NCI-H1105 treated with DMSO at 0.1 percent for 48 hours (cell line): ENCODE measurements at regions not wholly inside any gene's neighbourhood (a gene's known extent, or its start where the extent isn't known, plus 50 kb on each side); places are given as distances from the start of the nearest gene placed in this dataset.
"Not testable (repeated sequence)": the region's sequence is repeated elsewhere in the genome, so short reads cannot be mapped to it uniquely, and the experiment has no call there.

Experiments
- DNase-seq: peaks from one replicate; lab custom pipeline; 2025; lab: John Stamatoyannopoulos, UW

DNA sequence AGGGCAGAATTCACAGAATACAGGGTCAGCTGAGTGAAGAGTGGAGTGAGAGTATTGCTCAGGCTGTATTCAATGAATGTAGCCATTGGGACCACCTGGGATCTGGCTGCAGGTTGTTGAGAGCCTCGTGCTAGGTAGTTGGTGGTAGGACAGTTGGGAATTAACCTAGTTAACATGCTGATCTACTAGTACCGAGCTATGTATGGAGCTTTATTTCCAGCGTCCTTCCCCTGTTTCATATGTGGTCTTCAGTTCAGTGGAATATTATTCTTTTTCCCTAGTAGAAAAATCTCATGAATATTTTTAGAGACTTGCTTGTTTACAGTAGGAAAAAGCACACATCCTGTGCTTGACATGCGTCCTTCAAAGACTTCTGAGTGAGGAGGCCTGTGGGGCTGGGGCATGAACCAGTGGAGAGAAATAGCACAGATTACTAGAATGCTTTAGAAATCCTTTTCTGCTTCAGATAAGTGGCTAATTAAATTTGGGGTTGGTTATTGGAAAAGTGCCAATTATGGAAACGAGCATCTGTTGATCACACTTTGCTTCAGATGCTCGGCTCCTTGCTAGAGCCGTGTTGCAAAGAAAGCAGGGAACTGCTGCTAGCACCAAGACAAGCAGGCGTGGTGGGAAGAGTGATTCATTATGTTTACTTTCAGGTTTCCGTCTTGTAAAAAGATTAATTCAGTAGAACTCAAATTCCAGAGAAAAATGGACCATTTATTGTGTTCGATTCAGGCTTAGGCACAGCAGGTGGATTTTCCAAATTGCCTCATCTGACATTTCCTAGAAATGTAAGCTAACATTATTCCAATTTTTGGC, 53.6 kb downstream of the ARF6 start:
- DNase-seq = peak; percentile 96

DNA sequence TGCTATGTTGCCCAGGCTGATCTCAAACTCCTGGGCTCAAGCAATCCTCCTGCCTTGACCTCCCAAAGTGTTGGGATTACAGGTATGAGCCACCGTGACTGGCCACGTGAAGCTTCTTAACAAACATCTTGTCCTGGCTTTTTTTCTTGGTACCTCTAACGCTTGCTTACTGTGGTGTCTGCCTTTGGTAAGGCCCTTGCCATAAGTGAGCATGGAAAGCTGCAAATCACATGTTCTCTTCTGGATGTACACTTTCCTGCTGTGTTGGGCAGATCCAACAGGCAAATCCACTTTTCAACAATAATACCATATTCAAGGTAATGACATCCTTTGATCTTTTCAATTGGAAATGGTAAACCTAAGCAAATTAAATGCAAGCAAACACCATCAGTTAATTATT, 54.6 kb downstream of the ARF6 start:
- DNase-seq = peak; percentile 83

DNA sequence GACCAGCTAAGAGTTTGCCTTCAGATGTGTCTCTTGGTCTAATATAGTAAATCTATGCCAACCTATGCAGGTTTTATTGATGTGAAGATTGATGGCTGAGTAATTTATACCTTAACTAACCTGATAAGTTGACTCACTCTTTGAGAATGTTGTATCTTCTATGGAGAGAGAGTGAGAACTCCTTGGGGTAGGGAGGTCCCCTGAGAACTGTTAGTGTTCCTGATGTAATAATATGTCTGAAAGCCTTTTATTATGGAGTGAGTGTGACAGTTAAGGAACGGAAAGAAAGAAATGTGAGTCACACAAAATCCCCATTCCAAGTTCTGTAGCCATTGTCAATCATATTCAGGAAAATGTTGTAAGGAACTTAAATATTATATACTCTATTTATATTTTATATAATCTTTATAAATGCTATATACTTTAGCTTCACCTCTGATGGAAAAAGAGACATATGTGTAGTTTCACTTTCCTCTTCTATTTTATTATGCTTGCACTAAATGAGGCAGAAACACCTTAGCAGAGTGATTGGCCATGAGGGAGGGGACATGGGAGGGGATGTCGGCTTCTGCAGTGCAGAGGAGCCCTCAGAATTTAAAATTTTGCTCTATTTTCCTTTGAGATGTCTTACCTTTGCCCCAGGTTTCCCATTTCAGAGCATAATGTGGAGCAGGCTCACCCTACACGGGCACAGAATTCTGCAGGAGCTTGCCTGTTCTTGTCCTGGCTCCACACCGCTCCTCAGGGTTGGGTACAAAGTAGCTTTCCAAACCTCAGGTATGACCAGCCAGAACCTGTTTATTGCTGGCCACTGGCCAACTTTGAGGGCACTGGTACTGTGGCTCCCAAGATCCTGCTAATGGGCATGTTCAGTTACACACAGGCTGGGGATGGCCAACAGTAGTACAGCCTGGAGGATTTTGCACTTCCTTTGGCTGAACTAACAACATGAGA, 57.7 kb downstream of the ARF6 start:
- peak; percentile 98 for DNase-seq

DNA sequence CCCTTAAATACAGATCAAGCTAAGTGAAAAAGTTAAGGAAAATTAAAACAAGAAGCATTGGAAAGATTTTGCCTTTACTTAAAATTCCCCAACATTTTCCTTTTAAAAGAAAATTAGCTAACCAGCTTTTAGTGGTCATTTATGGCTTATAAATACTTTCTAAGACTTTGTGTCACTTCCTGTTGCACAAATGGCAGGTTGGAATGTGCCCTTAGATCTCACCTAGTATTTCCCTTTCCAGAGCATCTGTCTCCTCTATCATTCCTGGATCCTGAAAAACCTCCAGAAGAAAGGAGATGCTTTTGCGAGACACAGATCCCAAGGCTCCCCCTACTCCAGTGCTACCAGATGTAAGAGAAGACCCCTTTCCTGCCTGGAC, 58.3 kb downstream of the ARF6 start:
- no peak for DNase-seq

DNA sequence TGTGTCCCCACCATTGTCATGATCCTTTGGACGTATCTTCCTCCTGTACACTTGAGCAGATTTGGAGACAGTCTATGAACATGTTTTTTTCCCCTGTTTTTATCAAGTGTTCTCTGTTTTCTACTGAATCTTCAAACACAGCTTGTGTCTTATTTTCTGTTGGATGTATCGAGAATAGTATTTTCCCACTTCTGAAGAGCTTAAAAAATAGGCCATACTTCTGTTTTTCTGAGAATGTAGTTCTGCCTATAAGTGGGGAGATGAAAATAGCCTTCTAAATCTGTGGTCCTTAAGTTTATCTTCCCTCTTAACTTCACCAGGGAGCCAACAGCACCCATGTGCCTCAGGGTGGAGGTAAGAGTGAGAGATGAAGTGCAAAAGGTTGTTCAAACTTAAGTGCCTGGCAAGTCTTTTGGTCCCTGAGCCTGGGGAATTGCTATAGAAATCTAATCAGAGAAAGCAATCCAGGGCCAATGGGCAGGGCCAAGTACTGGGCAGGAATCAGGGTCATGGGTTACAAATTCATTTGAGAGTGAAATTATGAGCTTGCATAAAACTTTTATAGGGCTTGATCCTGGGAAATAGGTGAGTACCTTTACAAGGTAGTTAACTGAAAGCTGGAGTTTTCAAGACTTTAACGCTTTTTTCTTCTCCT, 58.9 kb downstream of the ARF6 start:
- no peak for DNase-seq

DNA sequence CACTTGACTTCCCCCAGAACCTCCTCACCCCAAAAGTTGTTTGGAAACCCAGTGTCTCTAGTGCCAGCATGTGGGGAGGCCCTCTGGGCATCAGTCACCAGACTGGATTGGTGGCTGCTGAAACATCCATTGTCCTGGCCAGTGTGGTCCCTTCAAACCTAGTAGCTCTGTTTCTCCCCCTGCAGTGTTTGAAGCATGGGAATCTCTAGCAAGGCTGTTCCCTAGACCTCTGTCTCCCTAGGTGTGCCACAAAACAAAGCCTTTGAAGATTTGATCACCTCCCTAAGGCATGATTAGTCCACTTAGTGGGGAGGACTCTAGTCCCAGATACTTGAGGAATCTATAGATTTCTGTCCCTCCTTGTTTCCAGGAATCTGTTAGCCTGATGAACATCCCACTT, 60.3 kb downstream of the ARF6 start:
- DNase-seq = no peak

DNA sequence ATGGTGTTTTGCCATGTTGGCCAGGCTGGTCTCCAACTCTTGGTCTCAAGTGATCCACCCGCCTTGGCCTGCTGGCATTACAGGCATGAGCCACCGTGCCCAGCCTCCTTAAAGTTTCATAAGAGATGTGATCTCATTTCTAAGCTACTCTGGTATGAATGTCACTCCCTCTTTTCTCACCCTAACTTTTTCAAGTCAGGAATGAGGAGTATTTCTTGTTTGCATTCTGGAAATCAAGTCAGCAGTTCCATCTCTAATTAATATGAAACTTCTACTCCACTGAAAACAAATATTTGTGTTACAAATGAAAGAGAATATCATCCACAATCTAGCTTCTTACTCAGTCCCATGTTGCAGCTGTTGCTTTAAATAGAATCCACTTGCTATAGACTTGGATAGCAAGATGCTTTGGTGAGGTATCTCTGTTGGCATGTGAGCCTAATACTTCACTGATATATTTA, 61.3 kb downstream of the ARF6 start:
- DNase-seq = no peak

DNA sequence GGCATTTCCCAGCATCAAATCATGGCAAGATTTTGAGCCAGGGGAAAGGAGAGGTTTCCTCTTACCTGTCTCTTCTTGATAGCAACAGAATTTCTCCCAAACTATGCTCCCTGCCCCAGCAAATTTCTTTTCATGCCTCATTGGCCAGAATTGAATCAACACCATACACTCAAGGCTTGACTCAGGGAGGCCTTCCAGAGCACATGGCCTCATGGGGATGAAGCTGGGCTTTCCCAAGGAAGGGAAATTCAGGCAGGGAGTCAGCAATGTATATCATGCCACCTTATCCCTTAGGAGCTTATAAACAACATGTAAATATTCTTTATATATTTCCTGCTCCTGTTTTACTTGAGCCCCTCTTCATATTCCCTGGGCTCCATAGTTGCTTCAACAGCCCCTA, 62.1 kb downstream of the ARF6 start:
- no peak for DNase-seq

DNA sequence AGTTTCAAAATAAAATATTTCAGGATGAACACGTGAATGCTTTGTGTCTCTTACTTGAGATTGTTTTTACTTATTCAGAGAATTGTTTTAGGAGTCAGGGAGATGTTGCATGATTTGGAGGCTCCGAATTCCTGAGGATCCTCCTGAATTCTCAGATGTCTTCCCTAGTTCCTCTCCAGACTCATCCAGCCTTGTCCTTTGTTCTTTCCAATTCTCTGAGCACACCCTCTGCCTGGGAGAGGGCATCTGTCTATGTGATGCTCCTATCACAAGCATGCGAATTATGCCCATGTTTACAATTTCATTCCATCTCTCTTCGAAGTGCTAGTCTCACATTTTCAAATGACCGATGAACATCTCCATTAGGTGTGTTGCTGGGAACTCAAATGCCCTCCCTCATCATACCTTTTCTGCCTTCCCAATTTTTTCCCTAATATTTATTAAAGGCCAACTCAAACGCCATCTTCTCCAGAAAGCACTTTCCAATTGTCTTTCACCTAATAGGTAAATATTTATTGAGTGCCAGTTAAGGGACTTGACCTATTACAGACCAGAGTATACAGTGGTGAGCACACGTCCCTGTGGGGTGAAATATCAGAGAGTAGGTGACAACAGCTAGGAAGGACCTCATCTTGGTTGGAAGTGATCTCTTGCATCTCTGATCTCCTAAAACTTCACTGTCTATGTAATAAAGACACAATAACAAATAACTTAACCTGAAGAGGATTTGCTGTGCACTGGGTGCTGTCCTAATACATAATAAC, 64.4 kb downstream of the ARF6 start:
- no peak for DNase-seq

DNA sequence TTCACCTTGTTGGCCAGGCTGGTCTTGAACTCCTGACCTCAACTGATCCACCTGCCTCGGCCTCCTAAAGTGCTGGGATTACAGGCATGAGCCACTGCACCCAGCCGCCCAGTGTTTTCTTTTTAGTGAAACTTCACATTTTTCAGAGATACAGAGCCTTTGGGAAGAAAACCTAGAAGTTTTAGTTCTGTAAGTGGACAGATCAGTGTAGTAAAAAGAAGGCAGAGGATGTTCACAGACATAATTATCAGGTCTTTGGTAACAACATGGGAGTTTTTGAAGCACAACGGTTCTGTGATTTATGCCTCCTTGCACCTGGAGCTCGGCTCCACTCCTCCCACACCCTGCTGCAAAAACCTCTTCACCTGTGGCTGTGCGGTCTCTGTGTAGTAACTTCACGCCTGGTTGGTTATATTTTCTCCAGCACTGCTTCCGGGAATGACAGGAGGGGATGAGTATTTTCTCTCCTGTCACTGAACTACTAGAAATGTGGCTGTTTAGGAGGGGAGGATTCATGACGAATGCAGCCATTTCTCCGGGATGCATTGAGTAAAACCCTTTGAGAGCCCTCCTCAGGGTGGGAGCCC, 67.0 kb downstream of the ARF6 start:
- DNase-seq = peak; percentile 88

DNA sequence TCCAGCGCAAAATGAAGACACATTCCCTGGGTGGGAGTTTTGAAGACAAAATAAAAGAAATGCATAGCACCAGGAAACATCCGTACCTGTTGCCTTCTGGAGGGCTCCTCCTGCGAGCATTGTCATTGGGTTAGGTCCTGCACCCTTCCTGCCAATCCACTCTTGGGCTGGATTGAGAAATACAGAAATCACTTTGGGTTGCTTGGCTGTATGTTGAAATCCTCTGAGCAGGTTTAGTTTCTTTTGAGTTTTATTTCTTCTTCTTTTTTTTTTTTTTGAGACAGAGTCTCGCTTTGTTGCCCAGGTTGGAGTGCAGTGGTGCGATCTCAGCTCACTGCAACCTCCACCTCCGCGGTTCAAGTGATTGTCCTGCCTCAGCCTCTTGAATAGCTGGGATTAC, 67.6 kb downstream of the ARF6 start:
- DNase-seq = no peak

DNA sequence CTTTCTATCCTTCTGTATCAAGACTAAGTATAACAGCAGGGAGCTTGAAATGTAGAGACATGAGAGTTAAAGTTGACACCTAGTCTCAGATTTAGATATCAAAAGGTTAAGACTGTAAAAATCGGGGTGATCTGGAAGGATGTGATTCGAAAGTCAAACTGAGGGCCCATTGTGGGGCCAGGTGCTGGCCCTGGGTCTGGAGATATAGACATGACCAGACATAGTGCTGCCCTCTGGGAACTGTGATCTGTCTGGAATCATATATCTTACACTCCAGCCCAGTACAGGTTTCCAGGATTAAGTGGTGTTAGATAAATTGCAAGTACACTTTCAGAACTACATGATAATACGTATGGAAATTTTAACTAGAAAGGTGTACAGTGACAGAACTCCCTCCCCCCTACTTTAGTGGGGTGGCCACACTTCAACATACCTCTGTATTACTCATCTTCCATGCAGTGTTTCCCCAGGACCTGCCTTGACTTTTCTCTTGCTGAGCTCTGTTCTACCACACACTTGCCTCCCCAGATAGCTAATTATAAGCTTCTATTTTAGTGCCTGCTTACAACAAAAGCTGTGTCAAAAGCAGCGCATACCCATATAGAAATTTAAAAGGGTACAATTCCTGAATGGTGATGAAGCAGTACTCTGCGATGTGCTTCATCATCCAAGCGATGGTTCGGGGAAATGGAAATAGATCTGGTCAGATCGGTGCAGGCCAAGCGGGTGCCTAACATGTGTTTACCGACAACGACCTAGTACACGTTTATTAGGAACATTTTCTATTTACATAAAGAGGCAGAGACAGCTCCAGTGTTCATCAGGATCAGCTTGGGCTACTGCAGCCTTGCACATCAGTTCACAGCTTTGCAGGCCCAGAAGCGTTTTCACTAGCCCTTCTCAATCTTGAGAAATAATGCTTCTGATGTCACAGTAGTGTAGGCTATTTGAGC, 68.7 kb downstream of the ARF6 start:
- no peak for DNase-seq

DNA sequence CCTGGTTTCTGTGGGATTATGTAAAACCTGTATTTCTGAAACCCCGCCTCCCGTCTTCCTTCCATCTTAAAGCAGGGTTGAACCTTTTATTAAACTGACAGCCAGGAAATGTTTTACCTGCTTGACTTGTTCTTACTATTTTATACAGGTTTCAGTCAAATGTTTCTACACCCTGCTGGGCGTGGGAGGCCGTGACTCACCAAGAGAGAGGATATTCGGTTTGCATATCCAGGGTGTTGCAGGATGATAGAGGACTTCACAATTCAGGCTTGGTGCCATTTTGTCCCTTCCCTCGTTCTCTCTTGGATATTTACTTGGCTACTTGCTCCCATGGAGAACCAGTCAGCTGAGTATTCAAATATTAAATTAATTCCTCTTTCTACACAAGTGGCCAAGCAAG, 69.7 kb downstream of the ARF6 start:
- DNase-seq = no peak

DNA sequence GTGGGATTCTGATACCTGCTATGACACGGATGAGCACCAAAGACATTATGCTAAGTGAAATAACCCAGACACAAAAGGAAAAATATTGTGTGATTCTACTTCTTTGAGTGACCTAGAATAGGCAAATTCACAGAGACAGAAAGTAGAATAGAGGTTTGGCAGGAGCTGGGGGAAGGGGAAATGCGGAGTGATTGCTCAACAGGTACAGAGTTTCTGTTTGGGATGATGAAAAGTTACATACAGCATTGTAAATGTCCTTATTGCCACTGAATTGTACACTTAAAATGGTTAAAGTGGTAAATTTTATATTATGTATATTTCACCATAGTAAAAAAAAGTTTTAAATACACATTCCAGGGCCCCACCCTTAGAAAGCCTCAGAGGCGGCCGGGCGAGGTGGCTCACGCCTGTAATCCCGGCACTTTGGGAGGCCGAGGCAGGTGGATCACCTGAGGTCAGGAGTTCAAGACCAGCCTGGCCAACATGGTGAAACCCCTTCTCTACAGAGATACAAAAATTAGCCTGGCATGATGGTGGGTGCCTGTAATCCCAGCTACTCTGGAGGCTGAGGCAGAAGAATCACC, 72.3 kb downstream of the ARF6 start:
- DNase-seq = not testable (repeated sequence)

DNA sequence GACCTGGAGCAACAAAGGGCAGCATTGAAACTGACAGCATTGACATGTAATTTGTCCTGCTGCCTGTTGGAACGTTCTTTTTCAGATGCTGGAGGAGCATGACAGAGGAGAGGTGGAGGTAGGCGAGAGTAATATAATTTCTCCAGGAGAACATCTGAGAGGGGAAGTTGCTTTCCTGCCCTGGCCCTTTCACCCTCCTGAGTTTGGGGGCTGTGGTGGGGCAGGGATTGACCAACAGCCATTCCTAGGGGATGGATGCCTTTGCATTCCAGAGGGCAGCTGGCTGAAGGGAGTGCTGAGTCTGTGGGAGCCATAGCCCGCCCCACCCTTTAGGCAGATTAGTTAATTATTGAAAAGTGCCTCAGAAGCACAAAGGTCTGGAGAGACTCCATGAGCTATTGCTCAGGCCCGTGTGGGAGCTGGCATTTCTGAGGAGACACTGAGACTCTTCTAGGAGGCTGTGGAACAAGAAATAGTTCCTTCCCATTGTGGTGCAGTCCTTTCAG, 73.5 kb downstream of the ARF6 start:
- DNase-seq = no peak

DNA sequence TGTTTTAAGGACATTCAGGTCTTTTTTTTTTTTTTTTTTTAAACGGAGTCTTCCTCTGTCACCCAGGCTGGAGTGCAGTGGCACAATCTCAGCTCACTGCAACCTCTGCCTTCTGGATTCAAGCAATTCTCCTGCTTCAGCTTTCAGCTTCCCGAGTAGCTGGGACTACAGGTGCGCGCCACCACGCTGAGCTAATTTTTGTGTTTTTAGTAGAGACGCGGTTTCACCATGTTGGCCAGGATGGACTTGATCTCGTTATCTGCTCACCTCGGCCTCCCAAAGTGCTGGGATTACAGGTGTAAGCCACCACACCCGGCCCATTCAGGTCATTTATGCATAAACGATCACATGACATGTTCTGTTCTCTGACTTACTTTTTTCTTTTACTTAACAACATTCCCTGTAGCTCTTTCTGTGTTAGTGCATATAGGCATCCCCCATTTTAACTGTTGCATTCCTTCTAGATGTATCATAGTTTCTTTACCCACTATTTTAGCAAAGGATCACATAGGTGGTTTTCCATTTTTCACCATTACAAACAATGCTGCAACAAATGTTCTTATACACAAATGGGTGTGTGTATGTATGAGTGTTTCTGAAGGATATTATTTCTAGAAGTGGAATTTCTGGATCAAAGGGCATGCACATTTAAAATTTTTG, 74.2 kb downstream of the ARF6 start:
- no peak for DNase-seq

DNA sequence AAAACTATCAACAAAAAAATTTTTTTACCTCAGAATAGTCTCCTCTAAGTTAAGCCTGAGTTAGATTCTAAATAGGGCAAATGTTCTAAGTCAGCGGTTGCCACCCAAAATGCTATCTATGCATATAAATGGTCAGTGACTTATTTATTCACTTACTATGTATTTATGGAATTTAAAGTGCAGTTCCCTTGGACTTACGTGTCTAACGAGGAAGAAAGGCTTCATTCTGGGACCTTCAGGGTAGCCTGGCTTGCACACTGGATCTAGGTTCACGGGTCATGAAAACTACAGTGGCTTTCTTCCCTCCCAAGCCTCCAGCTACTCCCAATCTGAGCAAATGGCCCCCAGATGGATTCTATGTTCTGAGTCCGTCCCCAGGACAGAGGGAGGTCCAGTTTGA, 77.1 kb downstream of the ARF6 start:
- no peak for DNase-seq

DNA sequence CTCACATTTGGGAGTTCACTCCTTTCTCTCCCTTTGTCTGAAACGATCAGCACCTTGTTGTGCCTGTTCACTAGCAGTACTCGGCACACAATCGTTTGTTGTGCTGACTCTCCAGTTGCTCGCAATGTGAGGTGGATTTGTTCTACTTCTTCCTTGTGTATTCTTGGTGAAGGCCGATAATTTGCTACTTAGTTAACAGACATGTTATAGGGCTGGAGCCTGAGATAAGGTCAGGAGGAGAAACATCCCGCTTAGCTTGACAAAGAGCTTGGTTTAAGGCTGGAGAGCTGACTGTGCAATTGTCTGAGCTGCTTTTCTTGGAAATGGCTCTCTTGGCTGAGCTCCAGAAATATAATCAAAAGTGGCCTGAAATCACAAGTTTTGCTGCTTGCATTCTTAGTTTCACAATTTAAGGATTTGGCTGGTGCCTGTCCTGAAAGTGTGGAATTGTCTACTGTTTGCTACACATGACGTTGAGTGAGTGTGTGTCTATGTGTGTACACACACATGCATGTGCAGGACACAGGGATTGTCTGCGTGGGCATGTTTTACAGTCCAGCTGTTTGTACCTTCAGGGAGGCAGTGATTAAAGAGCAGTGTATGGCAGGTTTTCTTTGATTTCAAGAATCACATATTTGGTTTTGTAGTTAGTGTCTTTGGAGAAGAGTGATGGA, 77.7 kb downstream of the ARF6 start:
- peak; percentile 68 for DNase-seq
